ENCODE measurements at regions not wholly inside any gene's neighbourhood (a gene's known extent, or its start where the extent isn't known, plus 50 kb on each side); places are given as distances from the start of the nearest gene placed in this dataset.

DNA sequence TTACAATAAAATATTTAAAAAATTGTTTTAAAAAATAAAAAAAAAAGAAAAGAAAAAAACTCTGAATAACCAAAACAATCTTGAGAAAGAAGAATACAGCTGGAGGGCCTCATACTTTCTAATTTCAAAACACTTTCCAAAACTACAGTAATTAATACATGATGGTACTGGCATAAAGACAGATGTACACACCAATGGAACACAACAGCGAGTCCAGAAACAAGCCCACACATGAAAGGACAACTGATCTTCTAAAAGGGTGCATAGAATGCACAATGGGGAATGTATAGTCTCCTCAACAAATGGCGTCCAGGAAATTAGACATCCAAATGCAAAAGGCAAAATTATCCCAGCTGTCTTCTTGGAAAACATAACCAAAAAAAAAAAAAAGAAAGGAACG, 99.6 kb downstream of the LURAP1L start:
- H3K27me3 ChIP-seq (ENCODE audit: insufficient read depth): no peaks in the 10 kb centered on the region
- H3K36me3 ChIP-seq (replicated peaks in 1 of 2; ENCODE audit: control insufficient read depth in 1 of 2, insufficient read depth in 2 of 2, low read length in 1 of 2): no peaks in the 10 kb centered on the region
- H3K27ac ChIP-seq (ENCODE audit: low read depth in 2 of 2, low read length in 1 of 2): no peak overlapping the region
- 87% methylated on average over 3 of the region's 3 CpGs for WGBS (ENCODE audit: low lambda C conversion rate)
- no peak for TF ChIP-seq YY1 (IDR thresholded peaks at IDR 0.05; ENCODE audit: low read depth)
- no peak for TF ChIP-seq SMC3 (IDR thresholded peaks at IDR 0.05; ENCODE audit: low read depth, low read length)
- TF ChIP-seq, protein P1, sequence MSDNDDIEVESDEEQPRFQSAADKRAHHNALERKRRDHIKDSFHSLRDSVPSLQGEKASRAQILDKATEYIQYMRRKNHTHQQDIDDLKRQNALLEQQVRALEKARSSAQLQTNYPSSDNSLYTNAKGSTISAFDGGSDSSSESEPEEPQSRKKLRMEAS (IDR thresholded peaks at IDR 0.05; ENCODE audit: low read depth): no peak
- TF ChIP-seq NRF1 (IDR thresholded peaks at IDR 0.05; ENCODE audit: low read depth, low read length): no peak
- no peak for TF ChIP-seq RAD21 (IDR thresholded peaks at IDR 0.05; ENCODE audit: low read length)
- no peak for TF ChIP-seq ELF1 (IDR thresholded peaks at IDR 0.05)
- TF ChIP-seq SIN3A (IDR thresholded peaks at IDR 0.05; ENCODE audit: borderline replicate concordance, low read depth, low read length): no peak
- no peak for TF ChIP-seq RXRA (IDR thresholded peaks at IDR 0.05; ENCODE audit: borderline replicate concordance, low read depth)
- no peak for TF ChIP-seq TCF12 (IDR thresholded peaks at IDR 0.05)
- TF ChIP-seq POLR2AphosphoS5 (IDR thresholded peaks at IDR 0.05; ENCODE audit: low read depth, low read length): no peak
- TF ChIP-seq CHD2 (IDR thresholded peaks at IDR 0.05; ENCODE audit: low read length, partially characterized antibody): no peak
- TF ChIP-seq, protein P2, sequence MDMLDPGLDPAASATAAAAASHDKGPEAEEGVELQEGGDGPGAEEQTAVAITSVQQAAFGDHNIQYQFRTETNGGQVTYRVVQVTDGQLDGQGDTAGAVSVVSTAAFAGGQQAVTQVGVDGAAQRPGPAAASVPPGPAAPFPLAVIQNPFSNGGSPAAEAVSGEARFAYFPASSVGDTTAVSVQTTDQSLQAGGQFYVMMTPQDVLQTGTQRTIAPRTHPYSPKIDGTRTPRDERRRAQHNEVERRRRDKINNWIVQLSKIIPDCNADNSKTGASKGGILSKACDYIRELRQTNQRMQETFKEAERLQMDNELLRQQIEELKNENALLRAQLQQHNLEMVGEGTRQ (IDR thresholded peaks at IDR 0.05; ENCODE audit: borderline replicate concordance, low read depth, low read length): no peak
- H3K79me2 ChIP-seq (ENCODE audit: insufficient read depth): no peaks in the 10 kb centered on the region
- no peaks in the 10 kb centered on the region for H4K20me1 ChIP-seq (ENCODE audit: insufficient read depth)
- ChIA-PET POLR2A (no interaction called here), CTCF (interaction anchor here (1.3 to 2.4 kb wide), 2 partner anchors 10 to 150 kb away, joined by 3 to 7 read pairs; no protein-coding TSS in a partner anchor)
- no peak overlapping the region for H2AFZ ChIP-seq (ENCODE audit: low read depth)
- no peak for DNase-seq
- peaks cover 3% of the 10 kb centered on the region; the same call in 1 of the 2 replicates for H3K9me3 ChIP-seq
- no peaks in the 10 kb centered on the region for H3K9me2 ChIP-seq
- H3K9ac ChIP-seq: no peak overlapping the region
- H3F3A ChIP-seq (replicated peaks; ENCODE audit: insufficient read depth): peaks cover 4% of the 10 kb centered on the region
- H3K4me3 ChIP-seq (ENCODE audit: low read depth in 2 of 2, low read length in 1 of 2): no peak overlapping the region
- H3K4me1 ChIP-seq (ENCODE audit: control insufficient read depth in 1 of 2, insufficient read depth in 2 of 2, low read depth in 1 of 2, low read length in 1 of 2): no peaks in the 10 kb centered on the region; a peak in 1 of 4 replicates
- no peak overlapping the region for H3K4me2 ChIP-seq

DNA sequence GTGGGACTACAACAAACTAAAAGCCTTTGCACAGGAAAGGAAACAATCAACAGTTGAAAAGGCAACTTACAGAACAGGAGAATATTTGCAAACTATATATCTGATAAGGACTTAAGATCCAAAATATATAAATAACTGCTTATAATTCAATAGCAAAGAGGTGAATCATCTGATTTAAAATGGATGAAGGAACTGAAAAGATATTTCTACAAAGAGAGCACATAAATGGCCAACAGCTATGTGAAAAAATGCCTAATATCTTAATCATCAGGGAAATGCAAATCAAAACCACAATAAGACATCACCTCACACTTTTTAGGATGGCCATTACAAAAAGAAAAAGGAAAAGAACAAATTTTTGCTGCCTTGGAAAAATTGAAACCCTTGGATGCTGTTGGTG, 100.4 kb downstream of the LURAP1L start:
- TF ChIP-seq, protein P3, sequence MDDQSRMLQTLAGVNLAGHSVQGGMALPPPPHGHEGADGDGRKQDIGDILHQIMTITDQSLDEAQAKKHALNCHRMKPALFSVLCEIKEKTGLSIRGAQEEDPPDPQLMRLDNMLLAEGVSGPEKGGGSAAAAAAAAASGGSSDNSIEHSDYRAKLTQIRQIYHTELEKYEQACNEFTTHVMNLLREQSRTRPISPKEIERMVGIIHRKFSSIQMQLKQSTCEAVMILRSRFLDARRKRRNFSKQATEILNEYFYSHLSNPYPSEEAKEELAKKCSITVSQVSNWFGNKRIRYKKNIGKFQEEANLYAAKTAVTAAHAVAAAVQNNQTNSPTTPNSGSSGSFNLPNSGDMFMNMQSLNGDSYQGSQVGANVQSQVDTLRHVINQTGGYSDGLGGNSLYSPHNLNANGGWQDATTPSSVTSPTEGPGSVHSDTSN (IDR thresholded peaks at IDR 0.05): no peak
- TF ChIP-seq CHD2 (IDR thresholded peaks at IDR 0.05; ENCODE audit: low read length, partially characterized antibody): no peak
- no peak for TF ChIP-seq POLR2AphosphoS5 (IDR thresholded peaks at IDR 0.05; ENCODE audit: low read depth, low read length)
- no peak for TF ChIP-seq FOXJ3 (CRISPR knock-in tag; IDR thresholded peaks at IDR 0.05)
- TF ChIP-seq RCOR1 (IDR thresholded peaks at IDR 0.05; ENCODE audit: low read length): no peak
- 0 out of 2 replicates have a peak, but pooled peaks have one; percentile 9 for TF ChIP-seq JUND (IDR thresholded peaks at IDR 0.05)
- TF ChIP-seq, protein P2 (IDR thresholded peaks at IDR 0.05; ENCODE audit: borderline replicate concordance, low read depth, low read length): no peak
- TF ChIP-seq NRF1 (IDR thresholded peaks at IDR 0.05; ENCODE audit: low read depth, low read length): no peak
- ChIA-PET CTCF (interaction anchor here (2.4 kb wide), 2 partner anchors 9 to 99 kb away, joined by 7 to 8 read pairs; partner anchors contain the start of gene LURAP1L), POLR2A (no interaction called here)
- Histone ChIP-seq H4K20me1 (ENCODE audit: insufficient read depth) (no peaks in the 10 kb centered on the region), H3K9ac (no peak overlapping the region), H3K4me3 (ENCODE audit: low read depth in 2 of 2, low read length in 1 of 2) (no peak overlapping the region), H3K79me2 (ENCODE audit: insufficient read depth) (no peaks in the 10 kb centered on the region), H3K27ac (ENCODE audit: low read depth in 2 of 2, low read length in 1 of 2) (no peak overlapping the region), H3F3A (replicated peaks; ENCODE audit: insufficient read depth) (peaks cover 4% of the 10 kb centered on the region), H3K4me2 (no peak overlapping the region), H3K9me3 (peaks cover 3% of the 10 kb centered on the region; the same call in 1 of the 2 replicates), H3K9me2 (no peaks in the 10 kb centered on the region), H3K36me3 (replicated peaks in 1 of 2; ENCODE audit: control insufficient read depth in 1 of 2, insufficient read depth in 2 of 2, low read length in 1 of 2) (no peaks in the 10 kb centered on the region), H2AFZ (ENCODE audit: low read depth) (no peak overlapping the region), H3K4me1 (ENCODE audit: control insufficient read depth in 1 of 2, insufficient read depth in 2 of 2, low read depth in 1 of 2, low read length in 1 of 2) (no peaks in the 10 kb centered on the region; a peak in 2 of 4 replicates), H3K27me3 (ENCODE audit: insufficient read depth) (no peaks in the 10 kb centered on the region)
- no peak for DNase-seq
